Fibroblast of lung (primary cell): ENCODE measurements at regions not wholly inside any gene's neighbourhood (a gene's known extent, or its start where the extent isn't known, plus 50 kb on each side); places are given as distances from the start of the nearest gene placed in this dataset.

ENCODE experiments used
- DNase-seq, 2 donors: peaks; one replicate each; pipeline versions ENCODE4 v3.0.0 to v3.0.0-alpha.2; 2010; ENCODE audit warnings: low read depth in 2 of 2
- H2AFZ ChIP-seq: 2 replicates; pipeline ENCODE4 v1.5.1; 2012; ENCODE audit warnings: low read length, control low read depth, inconsistent platforms
- H3K27ac ChIP-seq: 2 replicates; pipeline ENCODE4 v1.5.1; 2011; ENCODE audit warnings: low read length, control low read depth; ENCODE audit not compliant: insufficient read depth
- H3K27me3 ChIP-seq: 2 replicates; pipeline ENCODE4 v1.5.1; 2011; ENCODE audit warnings: mild to moderate bottlenecking, low read length; ENCODE audit not compliant: control insufficient read depth, insufficient read depth
- H3K36me3 ChIP-seq: 2 replicates; pipeline ENCODE4 v1.5.1; 2011; ENCODE audit warnings: low read length; ENCODE audit not compliant: control insufficient read depth, insufficient read depth
- H3K4me1 ChIP-seq: 2 replicates; pipeline ENCODE4 v1.5.1; 2011; ENCODE audit warnings: low read length; ENCODE audit not compliant: control insufficient read depth, insufficient read depth; ENCODE audit errors: extremely low read depth
- H3K4me2 ChIP-seq: 2 replicates; pipeline ENCODE4 v1.5.1; 2011; ENCODE audit warnings: low read length, control low read depth; ENCODE audit not compliant: insufficient read depth; ENCODE audit errors: extremely low read depth
- H3K4me3 ChIP-seq, 4 experiments: fragments of 200-600 bp in 1 of 4; sonication (generic) in 1 of 4; replicated peaks in 1 of 4; 2 replicates each; pipeline ENCODE4 v1.5.1; 2011 to 2016; ENCODE audit warnings: low read length in 4 of 4, low read depth in 3 of 4, mild to moderate bottlenecking in 3 of 4, control low read depth in 2 of 4, inconsistent platforms in 1 of 4, mixed read lengths in 1 of 4; ENCODE audit not compliant: insufficient read depth in 1 of 4; ENCODE audit errors: control extremely low read depth in 1 of 4
- H3K79me2 ChIP-seq: 2 replicates; pipeline ENCODE4 v1.5.1; 2012; ENCODE audit warnings: mild to moderate bottlenecking, low read length, inconsistent platforms; ENCODE audit not compliant: control insufficient read depth, insufficient read depth
- H3K9ac ChIP-seq: 2 replicates; pipeline ENCODE4 v1.5.1; 2011; ENCODE audit warnings: mild to moderate bottlenecking, low read length, control low read depth; ENCODE audit not compliant: insufficient read depth
- H3K9me3 ChIP-seq: 2 replicates; pipeline ENCODE4 v1.5.1; 2012; ENCODE audit warnings: low read depth, low read length; ENCODE audit not compliant: control insufficient read depth, insufficient read depth
- H4K20me1 ChIP-seq: 2 replicates; pipeline ENCODE4 v1.5.1; 2011; ENCODE audit warnings: low read length; ENCODE audit not compliant: control insufficient read depth, insufficient read depth; ENCODE audit errors: extremely low read depth
- EZH2 ChIP-seq: IDR thresholded peaks from 2 replicates; pipeline ENCODE4 v1.5.1; 2012; ENCODE audit warnings: low read length, control low read depth, mild to moderate bottlenecking; ENCODE audit errors: missing control alignments
- TF ChIP-seq, protein P1 (sequence below), 2 donors: IDR thresholded peaks in 1 of 2; conservative IDR thresholded peaks in 1 of 2; 1 replicate in 1 of 2; 2 replicates in 1 of 2; pipeline ENCODE4 v1.5.1; 2011 to 2012; ENCODE audit warnings: low read length in 2 of 2, control low read depth in 1 of 2, inconsistent platforms in 1 of 2, low read depth in 1 of 2, mild to moderate bottlenecking in 1 of 2

DNA sequence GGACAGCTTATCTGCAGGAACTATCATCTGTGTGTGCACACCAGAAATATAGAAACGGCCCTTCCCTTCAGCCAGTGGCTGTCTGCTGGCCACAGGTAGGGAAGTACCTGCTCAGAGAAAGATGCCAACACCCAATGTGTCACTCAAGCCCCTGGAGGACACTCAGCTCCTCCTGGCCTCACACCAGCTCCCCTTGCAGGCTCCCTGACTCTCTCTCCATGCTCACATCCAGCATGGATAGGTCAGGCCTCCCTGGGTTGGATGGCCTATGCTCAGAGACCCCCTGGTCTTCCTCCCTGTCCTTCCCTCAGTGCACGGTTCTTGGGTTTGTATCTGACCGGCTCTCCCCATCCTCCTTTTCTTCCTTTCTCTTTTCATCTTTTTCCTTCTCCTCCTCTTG is 202.1 kb downstream of the BCL11B start:
- H3K4me3 ChIP-seq = no peak overlapping the region
- H3K79me2 ChIP-seq = no peaks in the 10 kb centered on the region
- no peak overlapping the region for H3K27ac ChIP-seq
- DNase-seq = no peak
- no peak overlapping the region for H3K9ac ChIP-seq
- H4K20me1 ChIP-seq = no peaks in the 10 kb centered on the region
- no peaks in the 10 kb centered on the region for H3K27me3 ChIP-seq
- no peaks in the 10 kb centered on the region for H3K36me3 ChIP-seq
- H2AFZ ChIP-seq = no peak overlapping the region
- no peak overlapping the region for H3K4me2 ChIP-seq
- TF ChIP-seq EZH2 = no peak
- TF ChIP-seq, protein P1, sequence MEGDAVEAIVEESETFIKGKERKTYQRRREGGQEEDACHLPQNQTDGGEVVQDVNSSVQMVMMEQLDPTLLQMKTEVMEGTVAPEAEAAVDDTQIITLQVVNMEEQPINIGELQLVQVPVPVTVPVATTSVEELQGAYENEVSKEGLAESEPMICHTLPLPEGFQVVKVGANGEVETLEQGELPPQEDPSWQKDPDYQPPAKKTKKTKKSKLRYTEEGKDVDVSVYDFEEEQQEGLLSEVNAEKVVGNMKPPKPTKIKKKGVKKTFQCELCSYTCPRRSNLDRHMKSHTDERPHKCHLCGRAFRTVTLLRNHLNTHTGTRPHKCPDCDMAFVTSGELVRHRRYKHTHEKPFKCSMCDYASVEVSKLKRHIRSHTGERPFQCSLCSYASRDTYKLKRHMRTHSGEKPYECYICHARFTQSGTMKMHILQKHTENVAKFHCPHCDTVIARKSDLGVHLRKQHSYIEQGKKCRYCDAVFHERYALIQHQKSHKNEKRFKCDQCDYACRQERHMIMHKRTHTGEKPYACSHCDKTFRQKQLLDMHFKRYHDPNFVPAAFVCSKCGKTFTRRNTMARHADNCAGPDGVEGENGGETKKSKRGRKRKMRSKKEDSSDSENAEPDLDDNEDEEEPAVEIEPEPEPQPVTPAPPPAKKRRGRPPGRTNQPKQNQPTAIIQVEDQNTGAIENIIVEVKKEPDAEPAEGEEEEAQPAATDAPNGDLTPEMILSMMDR (conservative IDR thresholded peaks at IDR 0.05 in 1 of 2, IDR thresholded peaks at IDR 0.05 in 1 of 2; ENCODE audit: low read depth in 1 of 2, low read length in 2 of 2) = no peak
- H3K4me1 ChIP-seq = no peaks in the 10 kb centered on the region
- no peaks in the 10 kb centered on the region for H3K9me3 ChIP-seq

DNA sequence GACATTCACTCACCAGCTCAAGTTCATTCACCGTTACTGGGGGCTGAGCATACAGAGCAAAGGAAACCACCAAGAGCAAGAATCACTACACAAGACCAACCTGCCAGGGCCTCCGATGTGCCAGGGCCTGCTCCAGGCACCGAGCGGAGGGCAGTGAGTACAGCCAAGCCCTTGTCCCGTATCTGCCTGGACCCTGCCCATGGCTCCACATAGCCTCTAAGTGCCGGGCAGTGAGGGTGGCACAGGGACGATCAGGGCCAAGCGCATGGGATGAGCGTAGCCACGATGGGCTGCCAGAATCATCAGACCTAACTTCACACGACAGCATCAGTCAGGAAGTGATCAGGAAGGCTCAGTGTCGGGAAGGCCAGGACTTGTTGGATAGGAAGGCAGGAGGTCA is 199.6 kb downstream of the BCL11B start:
- no peak overlapping the region for H3K27ac ChIP-seq
- no peak overlapping the region for H3K4me3 ChIP-seq
- H3K9ac ChIP-seq = no peak overlapping the region
- H4K20me1 ChIP-seq = no peaks in the 10 kb centered on the region
- no peaks in the 10 kb centered on the region for H3K9me3 ChIP-seq
- no peaks in the 10 kb centered on the region for H3K4me1 ChIP-seq
- no peak for TF ChIP-seq EZH2
- TF ChIP-seq, protein P1 (conservative IDR thresholded peaks at IDR 0.05 in 1 of 2, IDR thresholded peaks at IDR 0.05 in 1 of 2; ENCODE audit: low read depth in 1 of 2, low read length in 2 of 2) = no peak
- no peak overlapping the region for H2AFZ ChIP-seq
- H3K4me2 ChIP-seq = no peak overlapping the region
- H3K79me2 ChIP-seq = no peaks in the 10 kb centered on the region
- no peaks in the 10 kb centered on the region for H3K27me3 ChIP-seq
- DNase-seq = no peak
- H3K36me3 ChIP-seq = no peaks in the 10 kb centered on the region

DNA sequence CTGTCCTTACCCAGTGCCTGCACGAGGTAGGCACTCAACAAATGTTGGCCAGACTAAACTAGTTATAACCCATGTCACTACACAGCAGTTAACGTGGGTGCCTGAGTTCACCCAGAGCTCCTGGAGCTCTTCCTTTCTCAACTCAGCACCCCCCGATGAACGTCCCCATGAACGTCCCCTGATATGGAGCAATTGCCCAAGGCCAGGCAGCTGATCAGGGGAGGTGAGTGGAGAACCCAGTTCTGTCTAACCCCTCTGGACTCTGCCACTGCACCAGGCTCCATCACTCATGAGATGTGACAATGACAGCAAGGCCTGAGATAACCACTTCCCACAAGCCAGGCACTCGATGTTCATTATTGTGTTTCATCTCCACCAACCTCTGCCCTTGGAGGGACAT is 199.0 kb downstream of the BCL11B start:
- H3K36me3 ChIP-seq = no peaks in the 10 kb centered on the region
- no peak overlapping the region for H2AFZ ChIP-seq
- no peaks in the 10 kb centered on the region for H3K9me3 ChIP-seq
- H3K4me2 ChIP-seq = no peak overlapping the region
- no peak overlapping the region for H3K9ac ChIP-seq
- no peak for DNase-seq
- H3K27ac ChIP-seq = no peak overlapping the region
- H3K4me1 ChIP-seq = no peaks in the 10 kb centered on the region
- no peaks in the 10 kb centered on the region for H4K20me1 ChIP-seq
- TF ChIP-seq, protein P1 (conservative IDR thresholded peaks at IDR 0.05 in 1 of 2, IDR thresholded peaks at IDR 0.05 in 1 of 2; ENCODE audit: low read depth in 1 of 2, low read length in 2 of 2) = no peak
- TF ChIP-seq EZH2 = no peak
- no peak overlapping the region for H3K4me3 ChIP-seq
- no peaks in the 10 kb centered on the region for H3K27me3 ChIP-seq
- H3K79me2 ChIP-seq = no peaks in the 10 kb centered on the region
